ENCODE measurements at regions not wholly inside any gene's neighbourhood (a gene's known extent, or its start where the extent isn't known, plus 50 kb on each side); places are given as distances from the start of the nearest gene placed in this dataset.

GRCh38 chr1:83807231-83807630 lies 191.7 kb downstream of the TTLL7 start:
- 71 to 100% (median 88%) methylated on average over 1 of the region's 1 CpG for WGBS, 4 donors
- H3K36me3 ChIP-seq (replicated peaks in 1 of 2), result no peaks in the 10 kb centered on the region
- no peak overlapping the region for H3K4me3 ChIP-seq
- H3K27me3 ChIP-seq, result no peaks in the 10 kb centered on the region
- DNase-seq, result no peak
- H3K4me1 ChIP-seq (replicated peaks in 1 of 2), result no peaks in the 10 kb centered on the region
- H3K27ac ChIP-seq, result no peak overlapping the region
- H3K9me3 ChIP-seq (replicated peaks in 1 of 3), result no peaks in the 10 kb centered on the region
- intact Hi-C loops (cut with DNase I), result no loop called here
- TF ChIP-seq CTCF (IDR thresholded peaks at IDR 0.05) (no peak), POLR2A (IDR thresholded peaks at IDR 0.05) (no peak)

- no peak for DNase-seq
- intact Hi-C loops (cut with DNase I), result no loop called here
- 78 to 90% (median 82%) methylated on average over 4 of the region's 4 CpGs for WGBS, 4 donors
- no peaks in the 10 kb centered on the region for H3K4me1 ChIP-seq (replicated peaks in 1 of 2)
- H3K27me3 ChIP-seq, result no peaks in the 10 kb centered on the region
- no peaks in the 10 kb centered on the region for H3K9me3 ChIP-seq (replicated peaks in 1 of 3)
- no peak for TF ChIP-seq POLR2A (IDR thresholded peaks at IDR 0.05)
- no peak for TF ChIP-seq CTCF (IDR thresholded peaks at IDR 0.05)
- no peak overlapping the region for H3K27ac ChIP-seq
- H3K36me3 ChIP-seq (replicated peaks in 1 of 2), result no peaks in the 10 kb centered on the region
- H3K4me3 ChIP-seq, result no peak overlapping the region
Measured at GRCh38 chr1:83805921-83806320, 193.0 kb downstream of the TTLL7 start.

GRCh38 chr1:83802460-83803152 lies 196.3 kb downstream of the TTLL7 start:
- no peak overlapping the region for H3K4me3 ChIP-seq
- no peaks in the 10 kb centered on the region for H3K27me3 ChIP-seq
- DNase-seq, result no peak
- H3K4me1 ChIP-seq (replicated peaks in 1 of 2), result no peaks in the 10 kb centered on the region
- intact Hi-C loops (cut with DNase I), result no loop called here
- no peak overlapping the region for H3K27ac ChIP-seq
- H3K36me3 ChIP-seq (replicated peaks in 1 of 2), result no peaks in the 10 kb centered on the region
- H3K9me3 ChIP-seq (replicated peaks in 1 of 3), result no peaks in the 10 kb centered on the region
- TF ChIP-seq CTCF (IDR thresholded peaks at IDR 0.05), result no peak
- TF ChIP-seq POLR2A (IDR thresholded peaks at IDR 0.05), result no peak
- 74 to 87% (median 81%) methylated on average over 7 to 8 of the region's 8 CpGs for WGBS, 4 donors

GRCh38 chr1:83802023-83802422 lies 196.9 kb downstream of the TTLL7 start:
- H3K36me3 ChIP-seq (replicated peaks in 1 of 2), result no peaks in the 10 kb centered on the region
- no peak overlapping the region for H3K27ac ChIP-seq
- TF ChIP-seq POLR2A (IDR thresholded peaks at IDR 0.05), result no peak
- TF ChIP-seq CTCF (IDR thresholded peaks at IDR 0.05), result no peak
- no peaks in the 10 kb centered on the region for H3K27me3 ChIP-seq
- H3K9me3 ChIP-seq (replicated peaks in 1 of 3), result no peaks in the 10 kb centered on the region
- no peaks in the 10 kb centered on the region for H3K4me1 ChIP-seq (replicated peaks in 1 of 2)
- H3K4me3 ChIP-seq, result no peak overlapping the region
- 87 to 95% (median 91%) methylated on average over 3 of the region's 3 CpGs for WGBS, 4 donors
- intact Hi-C loops (cut with DNase I), result no loop called here
- no peak for DNase-seq

Data from adrenal gland (tissue), 9 donors.